Coronary artery (tissue), 2 donors: ENCODE measurements at regions not wholly inside any gene's neighbourhood (a gene's known extent, or its start where the extent isn't known, plus 50 kb on each side); places are given as distances from the start of the nearest gene placed in this dataset.

Source experiments
- DNase-seq: peaks from one replicate; pipeline ENCODE4 v3.0.0-alpha.2; 2017; ENCODE audit warnings: low spot score
- H3K27ac ChIP-seq, 2 donors: fragments of 200-600 bp; sonication (generic); one replicate each; pipeline ENCODE4 v1.5.1; 2016 to 2019
- H3K4me3 ChIP-seq: fragments of 200-600 bp; sonication (generic); 2 replicates; pipeline ENCODE4 v1.5.1; 2016; ENCODE audit warnings: mild to moderate bottlenecking, moderate library complexity
- CTCF ChIP-seq: fragments of 200-600 bp; sonication (generic); IDR thresholded peaks from one replicate; pipeline ENCODE4 v1.5.1; 2019; ENCODE audit warnings: antibody characterized with exemption

GRCh38 chr2:64328756-64329155 lies 125.2 kb upstream of the LGALSL start:
- Histone ChIP-seq H3K4me3 (no peak overlapping the region), H3K27ac (peak overlapping the region; percentile 43 to 71)
- no peak for TF ChIP-seq CTCF
- no peak for DNase-seq

- Histone ChIP-seq H3K27ac (peak overlapping the region; percentile 71 to 87), H3K4me3 (no peak overlapping the region)
- no peak for TF ChIP-seq CTCF
- no peak for DNase-seq
These were observed 124.1 kb upstream of the LGALSL start for GRCh38 chr2:64329848-64330247.

- peak overlapping the region; percentile 58 for H3K4me3 ChIP-seq
- peak; percentile 85 for DNase-seq
- peak; percentile 79 for TF ChIP-seq CTCF
- peak overlapping the region; percentile 71 to 87 for H3K27ac ChIP-seq
These were observed 123.5 kb upstream of the LGALSL start for GRCh38 chr2:64330281-64331113.

- peak overlapping the region; percentile 71 to 87 for H3K27ac ChIP-seq
- TF ChIP-seq CTCF = no peak
- peak overlapping the region; percentile 58 for H3K4me3 ChIP-seq
- DNase-seq = no peak
These were observed 122.8 kb upstream of the LGALSL start for GRCh38 chr2:64331114-64331645.

GRCh38 chr2:64331849-64332699 lies 121.9 kb upstream of the LGALSL start:
- TF ChIP-seq CTCF = no peak
- no peak for DNase-seq
- no peak overlapping the region for H3K4me3 ChIP-seq
- peak overlapping the region; percentile 71 to 87 for H3K27ac ChIP-seq

- TF ChIP-seq CTCF = no peak
- Histone ChIP-seq H3K4me3 (no peak overlapping the region), H3K27ac (no peak overlapping the region)
- DNase-seq = no peak
These were observed 117.8 kb upstream of the LGALSL start for GRCh38 chr2:64336171-64336570.
